ENCODE measurements at regions not wholly inside any gene's neighbourhood (a gene's known extent, or its start where the extent isn't known, plus 50 kb on each side); places are given as distances from the start of the nearest gene placed in this dataset.

DNA sequence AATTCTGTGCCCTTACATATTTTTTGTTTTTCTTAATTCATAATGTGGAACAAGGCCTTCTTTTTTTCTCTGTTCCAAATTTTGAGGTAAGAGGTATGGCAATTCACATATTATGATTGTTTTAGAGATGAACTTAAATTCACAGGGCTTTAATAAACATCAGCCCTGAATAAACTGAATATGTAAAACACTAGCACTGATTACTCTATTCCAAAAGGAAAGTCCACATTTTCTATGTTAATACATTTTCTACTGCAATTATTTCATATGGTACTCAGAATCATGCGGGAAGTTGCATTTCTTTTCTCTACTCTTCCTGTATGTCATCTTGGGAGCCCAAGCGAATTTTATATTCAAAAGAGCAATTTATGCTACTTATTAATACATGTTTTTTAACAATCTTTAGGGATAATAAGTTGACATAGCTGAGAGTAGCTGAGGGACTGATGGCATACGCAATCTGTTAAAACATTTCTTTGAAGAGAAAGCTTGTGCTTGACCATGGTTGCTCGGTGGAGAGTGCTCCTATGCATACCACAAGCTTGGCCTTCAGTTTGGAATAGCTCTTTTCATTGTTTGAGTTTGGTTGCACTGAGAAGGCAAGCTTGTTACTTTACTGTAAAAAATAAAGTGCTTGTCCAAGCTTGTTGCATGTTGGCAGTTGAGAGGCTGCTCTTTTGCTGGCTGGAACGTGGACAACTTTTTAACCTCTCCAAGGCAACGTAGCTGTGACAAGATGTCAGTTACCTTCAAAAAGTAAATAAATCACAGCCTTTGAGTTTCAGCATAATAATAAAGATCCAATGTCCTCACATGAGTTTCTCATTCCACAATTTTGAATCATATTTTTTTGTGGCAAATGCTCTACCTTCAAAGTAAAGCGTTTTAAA lies 196.3 kb upstream of the SPRY1 start:
- TF ChIP-seq, protein P1, sequence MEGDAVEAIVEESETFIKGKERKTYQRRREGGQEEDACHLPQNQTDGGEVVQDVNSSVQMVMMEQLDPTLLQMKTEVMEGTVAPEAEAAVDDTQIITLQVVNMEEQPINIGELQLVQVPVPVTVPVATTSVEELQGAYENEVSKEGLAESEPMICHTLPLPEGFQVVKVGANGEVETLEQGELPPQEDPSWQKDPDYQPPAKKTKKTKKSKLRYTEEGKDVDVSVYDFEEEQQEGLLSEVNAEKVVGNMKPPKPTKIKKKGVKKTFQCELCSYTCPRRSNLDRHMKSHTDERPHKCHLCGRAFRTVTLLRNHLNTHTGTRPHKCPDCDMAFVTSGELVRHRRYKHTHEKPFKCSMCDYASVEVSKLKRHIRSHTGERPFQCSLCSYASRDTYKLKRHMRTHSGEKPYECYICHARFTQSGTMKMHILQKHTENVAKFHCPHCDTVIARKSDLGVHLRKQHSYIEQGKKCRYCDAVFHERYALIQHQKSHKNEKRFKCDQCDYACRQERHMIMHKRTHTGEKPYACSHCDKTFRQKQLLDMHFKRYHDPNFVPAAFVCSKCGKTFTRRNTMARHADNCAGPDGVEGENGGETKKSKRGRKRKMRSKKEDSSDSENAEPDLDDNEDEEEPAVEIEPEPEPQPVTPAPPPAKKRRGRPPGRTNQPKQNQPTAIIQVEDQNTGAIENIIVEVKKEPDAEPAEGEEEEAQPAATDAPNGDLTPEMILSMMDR (IDR thresholded peaks at IDR 0.05), result no peak
- no peak for TF ChIP-seq POLR2A (IDR thresholded peaks at IDR 0.05)

Measured in adrenal gland (tissue), 5 donors.